ENCODE measurements at regions not wholly inside any gene's neighbourhood (a gene's known extent, or its start where the extent isn't known, plus 50 kb on each side); places are given as distances from the start of the nearest gene placed in this dataset.

- DNase-seq (ENCODE audit: low read depth), result no peak
- no peak for TF ChIP-seq CTCF (conservative IDR thresholded peaks at IDR 0.05; ENCODE audit: low read depth, low read length)
- no peak overlapping the region for H3K4me3 ChIP-seq (ENCODE audit: low read length)
Observed at GRCh38 chr4:136922066-136922465, 610.2 kb downstream of the PCDH18 start.

GRCh38 chr4:136920092-136920881, 612.0 kb downstream of the PCDH18 start:
- H3K4me3 ChIP-seq (ENCODE audit: low read length), result no peak overlapping the region
- no peak for TF ChIP-seq CTCF (conservative IDR thresholded peaks at IDR 0.05; ENCODE audit: low read depth, low read length)
- DNase-seq (ENCODE audit: low read depth), result no peak

- DNase-seq (ENCODE audit: low read depth), result no peak
- no peak for TF ChIP-seq CTCF (conservative IDR thresholded peaks at IDR 0.05; ENCODE audit: low read depth, low read length)
- H3K4me3 ChIP-seq (ENCODE audit: low read length), result no peak overlapping the region
Observed at GRCh38 chr4:136918772-136919171, 613.5 kb downstream of the PCDH18 start.

- TF ChIP-seq CTCF (conservative IDR thresholded peaks at IDR 0.05; ENCODE audit: low read depth, low read length), result no peak
- DNase-seq (ENCODE audit: low read depth), result no peak
- H3K4me3 ChIP-seq (ENCODE audit: low read length), result no peak overlapping the region
Observed at GRCh38 chr4:136917312-136918110, 614.8 kb downstream of the PCDH18 start.

GRCh38 chr4:136909626-136910025, 622.7 kb downstream of the PCDH18 start:
- H3K4me3 ChIP-seq (ENCODE audit: low read length), result no peak overlapping the region
- TF ChIP-seq CTCF (conservative IDR thresholded peaks at IDR 0.05; ENCODE audit: low read depth, low read length), result no peak
- DNase-seq (ENCODE audit: low read depth), result no peak

GRCh38 chr4:136908122-136908521, 624.2 kb downstream of the PCDH18 start:
- no peak for DNase-seq (ENCODE audit: low read depth)
- no peak overlapping the region for H3K4me3 ChIP-seq (ENCODE audit: low read length)
- TF ChIP-seq CTCF (conservative IDR thresholded peaks at IDR 0.05; ENCODE audit: low read depth, low read length), result no peak
